ENCODE measurements at regions not wholly inside any gene's neighbourhood (a gene's known extent, or its start where the extent isn't known, plus 50 kb on each side); places are given as distances from the start of the nearest gene placed in this dataset.

DNA sequence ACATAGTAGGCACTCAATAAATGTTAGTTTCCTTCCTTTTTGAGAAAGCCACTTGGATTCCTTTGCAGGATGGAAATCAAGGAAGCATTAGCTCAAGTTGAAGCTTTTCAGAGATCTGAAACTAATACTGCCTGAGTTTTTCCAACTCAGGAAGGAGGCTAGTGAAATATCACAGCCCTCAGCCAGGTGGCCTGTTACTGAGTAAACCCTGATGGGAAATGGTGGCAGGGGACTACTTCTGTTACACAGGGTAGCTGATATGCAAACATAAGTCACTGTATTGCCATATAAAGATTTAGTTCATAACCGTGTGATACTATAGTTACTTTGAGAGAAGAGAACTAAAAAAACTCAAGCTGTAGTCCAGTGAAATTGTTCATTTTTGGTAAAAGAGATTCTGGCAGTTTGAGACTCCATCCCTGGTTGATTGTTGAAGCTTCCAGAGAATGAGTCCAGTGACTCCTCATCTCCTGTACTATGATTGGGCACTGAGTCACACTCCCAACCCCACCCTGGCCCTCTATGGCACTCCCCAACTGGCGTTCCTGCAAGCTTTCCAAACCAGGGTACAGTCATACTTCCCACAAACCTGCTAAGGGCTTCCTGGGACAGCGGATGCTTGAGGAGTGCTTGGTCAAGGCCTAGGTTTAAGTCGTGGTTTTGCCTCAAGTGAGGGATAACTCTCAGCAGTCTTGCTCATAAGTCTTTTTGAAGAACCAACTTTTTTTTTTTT, 81.8 kb downstream of the MID1IP1 start:
- dilution Hi-C loops (cut with MboI; ENCODE audit: extremely low pct_ligation_motif_present, low sequenced_read_pairs), result no loop called here
- Histone ChIP-seq H3K9me1 (ENCODE audit: control insufficient read depth, extremely low read depth, insufficient read depth, low read length) (no peaks in the 10 kb centered on the region), H3K27ac (ENCODE audit: control insufficient read depth, insufficient read depth, low read length) (peak overlapping the region; percentile 88), H4K20me1 (ENCODE audit: control insufficient read depth, extremely low read depth, insufficient read depth, low read length) (no peaks in the 10 kb centered on the region), H3K27me3 (ENCODE audit: control insufficient read depth, extremely low read depth, insufficient read depth, low read length) (no peaks in the 10 kb centered on the region), H3K9me3 (ENCODE audit: control insufficient read depth, low read depth, low read length) (no peaks in the 10 kb centered on the region), H3K4me2 (ENCODE audit: control insufficient read depth, extremely low read depth, insufficient read depth, low read depth, low read length) (peak overlapping the region; percentile 60), H3K4me3 (ENCODE audit: control insufficient read depth in 2 of 3, extremely low read depth in 1 of 3, insufficient read depth in 2 of 3, low read depth in 1 of 3, low read length in 3 of 3) (no peak overlapping the region), H3K4me1 (ENCODE audit: control insufficient read depth, extremely low read depth, insufficient read depth, low read length) (peaks cover 24% of the 10 kb centered on the region), H3K9ac (ENCODE audit: control insufficient read depth, extremely low read depth, insufficient read depth, low read length) (no peak overlapping the region), H3K36me3 (ENCODE audit: control insufficient read depth in 2 of 2, extremely low read depth in 1 of 2, insufficient read depth in 2 of 2, low read length in 2 of 2) (no peaks in the 10 kb centered on the region), H2AFZ (ENCODE audit: control insufficient read depth, low read length) (no peak overlapping the region), H3K79me2 (ENCODE audit: control insufficient read depth, insufficient read depth, low read length) (no peaks in the 10 kb centered on the region)
- peak; percentile 88 for FAIRE-seq
- no peak for TF ChIP-seq EZH2 (IDR thresholded peaks at IDR 0.05; ENCODE audit: low read length)
- TF ChIP-seq, protein P1, sequence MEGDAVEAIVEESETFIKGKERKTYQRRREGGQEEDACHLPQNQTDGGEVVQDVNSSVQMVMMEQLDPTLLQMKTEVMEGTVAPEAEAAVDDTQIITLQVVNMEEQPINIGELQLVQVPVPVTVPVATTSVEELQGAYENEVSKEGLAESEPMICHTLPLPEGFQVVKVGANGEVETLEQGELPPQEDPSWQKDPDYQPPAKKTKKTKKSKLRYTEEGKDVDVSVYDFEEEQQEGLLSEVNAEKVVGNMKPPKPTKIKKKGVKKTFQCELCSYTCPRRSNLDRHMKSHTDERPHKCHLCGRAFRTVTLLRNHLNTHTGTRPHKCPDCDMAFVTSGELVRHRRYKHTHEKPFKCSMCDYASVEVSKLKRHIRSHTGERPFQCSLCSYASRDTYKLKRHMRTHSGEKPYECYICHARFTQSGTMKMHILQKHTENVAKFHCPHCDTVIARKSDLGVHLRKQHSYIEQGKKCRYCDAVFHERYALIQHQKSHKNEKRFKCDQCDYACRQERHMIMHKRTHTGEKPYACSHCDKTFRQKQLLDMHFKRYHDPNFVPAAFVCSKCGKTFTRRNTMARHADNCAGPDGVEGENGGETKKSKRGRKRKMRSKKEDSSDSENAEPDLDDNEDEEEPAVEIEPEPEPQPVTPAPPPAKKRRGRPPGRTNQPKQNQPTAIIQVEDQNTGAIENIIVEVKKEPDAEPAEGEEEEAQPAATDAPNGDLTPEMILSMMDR (optimal IDR thresholded peaks at IDR 0.05 in 1 of 3, IDR thresholded peaks at IDR 0.05 in 1 of 3, conservative IDR thresholded peaks at IDR 0.05 in 1 of 3; ENCODE audit: extremely low read depth in 1 of 3, insufficient read depth in 2 of 3, low read length in 3 of 3), result no peak
- peak; percentile 61 for DNase-seq (ENCODE audit: low read depth, low spot score)

DNA sequence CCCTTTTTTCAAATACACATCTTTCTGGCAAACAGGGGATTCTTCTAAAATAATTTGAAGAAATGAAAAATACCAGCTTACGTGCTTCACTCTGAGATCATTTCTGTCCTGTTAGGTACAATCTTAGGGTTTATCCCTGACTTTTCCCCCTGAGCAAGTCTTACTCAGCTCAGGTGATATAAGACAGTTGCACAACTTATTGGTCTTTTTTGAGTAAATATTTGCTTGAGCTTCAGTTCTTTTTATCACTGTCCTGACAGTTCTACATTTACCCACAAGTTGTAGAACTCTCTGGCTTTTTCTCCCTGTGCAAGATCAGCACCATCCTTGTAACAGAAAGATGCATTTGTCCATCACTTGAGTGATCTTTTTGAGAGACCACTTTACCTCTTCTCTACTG, 84.9 kb downstream of the MID1IP1 start:
- no peaks in the 10 kb centered on the region for H3K79me2 ChIP-seq (ENCODE audit: control insufficient read depth, insufficient read depth, low read length)
- H3K9me3 ChIP-seq (ENCODE audit: control insufficient read depth, low read depth, low read length), result no peaks in the 10 kb centered on the region
- no peak overlapping the region for H2AFZ ChIP-seq (ENCODE audit: control insufficient read depth, low read length)
- H3K27ac ChIP-seq (ENCODE audit: control insufficient read depth, insufficient read depth, low read length), result no peak overlapping the region
- no peak overlapping the region for H3K9ac ChIP-seq (ENCODE audit: control insufficient read depth, extremely low read depth, insufficient read depth, low read length)
- H3K36me3 ChIP-seq (ENCODE audit: control insufficient read depth in 2 of 2, extremely low read depth in 1 of 2, insufficient read depth in 2 of 2, low read length in 2 of 2), result no peaks in the 10 kb centered on the region
- H3K4me2 ChIP-seq (ENCODE audit: control insufficient read depth, extremely low read depth, insufficient read depth, low read depth, low read length), result no peak overlapping the region
- H3K4me3 ChIP-seq (ENCODE audit: control insufficient read depth in 2 of 3, extremely low read depth in 1 of 3, insufficient read depth in 2 of 3, low read depth in 1 of 3, low read length in 3 of 3), result no peak overlapping the region
- H3K27me3 ChIP-seq (ENCODE audit: control insufficient read depth, extremely low read depth, insufficient read depth, low read length), result no peaks in the 10 kb centered on the region
- no peaks in the 10 kb centered on the region for H3K9me1 ChIP-seq (ENCODE audit: control insufficient read depth, extremely low read depth, insufficient read depth, low read length)
- dilution Hi-C loops (cut with MboI; ENCODE audit: extremely low pct_ligation_motif_present, low sequenced_read_pairs), result no loop called here
- DNase-seq (ENCODE audit: low read depth, low spot score), result no peak
- peaks cover 11% of the 10 kb centered on the region for H3K4me1 ChIP-seq (ENCODE audit: control insufficient read depth, extremely low read depth, insufficient read depth, low read length)
- no peaks in the 10 kb centered on the region for H4K20me1 ChIP-seq (ENCODE audit: control insufficient read depth, extremely low read depth, insufficient read depth, low read length)
- FAIRE-seq, result no peak
- TF ChIP-seq, protein P1 (optimal IDR thresholded peaks at IDR 0.05 in 1 of 3, IDR thresholded peaks at IDR 0.05 in 1 of 3, conservative IDR thresholded peaks at IDR 0.05 in 1 of 3; ENCODE audit: extremely low read depth in 1 of 3, insufficient read depth in 2 of 3, low read length in 3 of 3), result no peak
- TF ChIP-seq EZH2 (IDR thresholded peaks at IDR 0.05; ENCODE audit: low read length), result no peak

Measured in keratinocyte (primary cell).